ENCODE measurements at regions not wholly inside any gene's neighbourhood (a gene's known extent, or its start where the extent isn't known, plus 50 kb on each side); places are given as distances from the start of the nearest gene placed in this dataset.

DNA sequence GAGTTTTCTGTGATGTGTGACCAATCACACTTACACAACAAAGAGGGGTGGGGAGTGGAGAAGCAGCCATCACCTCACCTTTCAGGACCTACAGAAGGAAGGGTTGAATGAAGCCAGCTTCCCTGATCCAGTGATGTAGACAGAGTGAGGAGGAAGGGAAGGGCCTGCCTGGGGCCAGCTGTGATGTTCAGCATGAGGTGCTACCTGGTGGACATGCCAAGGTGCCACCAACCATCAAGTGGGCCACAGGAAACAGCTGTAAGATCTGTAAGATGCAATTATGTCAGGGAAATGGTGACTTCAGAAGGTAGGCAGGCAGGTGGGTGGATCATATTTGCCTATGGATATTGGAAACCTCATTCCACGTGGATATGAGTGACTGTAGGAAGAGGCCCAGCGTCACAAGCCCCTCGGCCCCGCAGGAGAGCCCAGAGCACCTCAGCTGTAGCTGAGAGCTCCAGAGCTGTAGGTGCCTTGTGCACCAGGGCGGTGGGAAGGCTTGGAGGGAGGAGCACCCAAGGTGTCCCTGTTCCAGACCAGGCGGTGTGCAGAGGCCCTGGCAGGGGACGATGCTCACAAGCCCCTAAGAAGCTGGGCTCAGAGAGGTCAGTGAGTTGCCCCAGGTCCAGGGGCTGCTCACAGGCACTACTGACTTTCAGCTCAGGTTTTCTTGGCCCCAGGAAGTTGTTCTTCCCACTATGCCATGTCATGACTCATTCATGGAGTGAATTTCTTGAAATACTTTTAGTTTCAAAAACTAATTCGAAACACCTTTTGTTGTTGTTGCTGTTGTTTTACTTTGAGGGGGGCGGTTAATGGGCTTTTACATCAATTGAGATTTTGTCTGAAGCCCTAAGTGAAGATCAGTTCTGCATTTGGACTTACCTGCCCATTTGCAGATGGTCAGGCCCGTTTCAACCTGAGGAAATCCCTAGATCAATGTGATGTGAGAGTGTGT is 94.2 kb upstream of the ALDH1A3 start:
- H3K4me1 ChIP-seq (replicated peaks in 1 of 2; ENCODE audit: control insufficient read depth in 2 of 2, insufficient read depth in 2 of 2, low read length in 2 of 2) = no peaks in the 10 kb centered on the region
- H3K4me2 ChIP-seq (ENCODE audit: insufficient read depth, low read length) = no peak overlapping the region
- H3K36me3 ChIP-seq (ENCODE audit: control insufficient read depth, insufficient read depth, low read length) = no peaks in the 10 kb centered on the region
- intact Hi-C loops (cut with micrococcal nuclease) = no loop called here
- ChIA-PET CTCF (ENCODE audit: low intra/inter-chr PET ratio) (no interaction called here), POLR2A (interaction anchor here (0.6 kb wide), 1 partner anchor 19 kb away, joined by 3 read pairs; no protein-coding TSS in a partner anchor)
- WGBS (ENCODE audit: insufficient coverage, low coverage, missing lambda C conversion rate) = under 1% methylated on average over 10 of the region's 10 CpGs
- FAIRE-seq (no peak), ATAC-seq (no peak), DNase-seq (ENCODE audit: extremely low read depth in 1 of 4, low spot score in 3 of 4) (no peak)
- no peak overlapping the region for H3K4me3 ChIP-seq
- in situ Hi-C loops (cut with MboI) = no loop called here
- H2AFZ ChIP-seq (ENCODE audit: low read depth, low read length) = no peak overlapping the region
- no peaks in the 10 kb centered on the region for H4K20me1 ChIP-seq (replicated peaks; ENCODE audit: control insufficient read depth, insufficient read depth, low read length)
- H3K9me3 ChIP-seq (replicated peaks; ENCODE audit: control insufficient read depth, insufficient read depth, low read depth, low read length) = no peaks in the 10 kb centered on the region
- no TSS peak for BruUV-seq (replicated peaks)
- H3K9ac ChIP-seq (ENCODE audit: insufficient read depth in 1 of 2, low read depth in 2 of 2, low read length in 2 of 2) = no peak overlapping the region
- H3K9me1 ChIP-seq (ENCODE audit: control insufficient read depth, insufficient read depth, low read length) = no peaks in the 10 kb centered on the region
- peaks cover 7 to 47% of the 10 kb centered on the region in 2 experiments; a peak in 4 of 5 replicates for H3K27me3 ChIP-seq (ENCODE audit: control insufficient read depth in 2 of 2, insufficient read depth in 2 of 2, low read length in 2 of 2)
- no peak overlapping the region for H3K27ac ChIP-seq (ENCODE audit: extremely low read depth, low read depth, low read length)
- no peaks in the 10 kb centered on the region for H3K79me2 ChIP-seq (ENCODE audit: control insufficient read depth, insufficient read depth, low read length)
- TF ChIP-seq, protein P1, sequence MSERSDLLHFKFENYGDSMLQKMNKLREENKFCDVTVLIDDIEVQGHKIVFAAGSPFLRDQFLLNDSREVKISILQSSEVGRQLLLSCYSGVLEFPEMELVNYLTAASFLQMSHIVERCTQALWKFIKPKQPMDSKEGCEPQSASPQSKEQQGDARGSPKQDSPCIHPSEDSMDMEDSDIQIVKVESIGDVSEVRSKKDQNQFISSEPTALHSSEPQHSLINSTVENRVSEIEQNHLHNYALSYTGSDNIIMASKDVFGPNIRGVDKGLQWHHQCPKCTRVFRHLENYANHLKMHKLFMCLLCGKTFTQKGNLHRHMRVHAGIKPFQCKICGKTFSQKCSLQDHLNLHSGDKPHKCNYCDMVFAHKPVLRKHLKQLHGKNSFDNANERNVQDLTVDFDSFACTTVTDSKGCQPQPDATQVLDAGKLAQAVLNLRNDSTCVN (CRISPR knock-in tag; IDR thresholded peaks at IDR 0.05) = no peak
- TF ChIP-seq MTA1 (IDR thresholded peaks at IDR 0.05; ENCODE audit: borderline replicate concordance) = no peak
- TF ChIP-seq, protein P2, sequence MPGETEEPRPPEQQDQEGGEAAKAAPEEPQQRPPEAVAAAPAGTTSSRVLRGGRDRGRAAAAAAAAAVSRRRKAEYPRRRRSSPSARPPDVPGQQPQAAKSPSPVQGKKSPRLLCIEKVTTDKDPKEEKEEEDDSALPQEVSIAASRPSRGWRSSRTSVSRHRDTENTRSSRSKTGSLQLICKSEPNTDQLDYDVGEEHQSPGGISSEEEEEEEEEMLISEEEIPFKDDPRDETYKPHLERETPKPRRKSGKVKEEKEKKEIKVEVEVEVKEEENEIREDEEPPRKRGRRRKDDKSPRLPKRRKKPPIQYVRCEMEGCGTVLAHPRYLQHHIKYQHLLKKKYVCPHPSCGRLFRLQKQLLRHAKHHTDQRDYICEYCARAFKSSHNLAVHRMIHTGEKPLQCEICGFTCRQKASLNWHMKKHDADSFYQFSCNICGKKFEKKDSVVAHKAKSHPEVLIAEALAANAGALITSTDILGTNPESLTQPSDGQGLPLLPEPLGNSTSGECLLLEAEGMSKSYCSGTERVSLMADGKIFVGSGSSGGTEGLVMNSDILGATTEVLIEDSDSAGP (CRISPR knock-in tag; IDR thresholded peaks at IDR 0.05) = no peak
- no peak for TF ChIP-seq ZNF707 (CRISPR knock-in tag; conservative IDR thresholded peaks at IDR 0.05)
- no peak for TF ChIP-seq IFI16 (CRISPR knock-in tag; IDR thresholded peaks at IDR 0.05)
- TF ChIP-seq ETS1 (conservative IDR thresholded peaks at IDR 0.05; ENCODE audit: control insufficient read depth, low read depth, low read length) = no peak
- TF ChIP-seq, protein P3, sequence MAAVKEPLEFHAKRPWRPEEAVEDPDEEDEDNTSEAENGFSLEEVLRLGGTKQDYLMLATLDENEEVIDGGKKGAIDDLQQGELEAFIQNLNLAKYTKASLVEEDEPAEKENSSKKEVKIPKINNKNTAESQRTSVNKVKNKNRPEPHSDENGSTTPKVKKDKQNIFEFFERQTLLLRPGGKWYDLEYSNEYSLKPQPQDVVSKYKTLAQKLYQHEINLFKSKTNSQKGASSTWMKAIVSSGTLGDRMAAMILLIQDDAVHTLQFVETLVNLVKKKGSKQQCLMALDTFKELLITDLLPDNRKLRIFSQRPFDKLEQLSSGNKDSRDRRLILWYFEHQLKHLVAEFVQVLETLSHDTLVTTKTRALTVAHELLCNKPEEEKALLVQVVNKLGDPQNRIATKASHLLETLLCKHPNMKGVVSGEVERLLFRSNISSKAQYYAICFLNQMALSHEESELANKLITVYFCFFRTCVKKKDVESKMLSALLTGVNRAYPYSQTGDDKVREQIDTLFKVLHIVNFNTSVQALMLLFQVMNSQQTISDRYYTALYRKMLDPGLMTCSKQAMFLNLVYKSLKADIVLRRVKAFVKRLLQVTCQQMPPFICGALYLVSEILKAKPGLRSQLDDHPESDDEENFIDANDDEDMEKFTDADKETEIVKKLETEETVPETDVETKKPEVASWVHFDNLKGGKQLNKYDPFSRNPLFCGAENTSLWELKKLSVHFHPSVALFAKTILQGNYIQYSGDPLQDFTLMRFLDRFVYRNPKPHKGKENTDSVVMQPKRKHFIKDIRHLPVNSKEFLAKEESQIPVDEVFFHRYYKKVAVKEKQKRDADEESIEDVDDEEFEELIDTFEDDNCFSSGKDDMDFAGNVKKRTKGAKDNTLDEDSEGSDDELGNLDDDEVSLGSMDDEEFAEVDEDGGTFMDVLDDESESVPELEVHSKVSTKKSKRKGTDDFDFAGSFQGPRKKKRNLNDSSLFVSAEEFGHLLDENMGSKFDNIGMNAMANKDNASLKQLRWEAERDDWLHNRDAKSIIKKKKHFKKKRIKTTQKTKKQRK (IDR thresholded peaks at IDR 0.05; ENCODE audit: borderline replicate concordance, low read depth, low read length) = no peak
- TF ChIP-seq SUPT5H (IDR thresholded peaks at IDR 0.05) = no peak
- TF ChIP-seq TSC22D4 (tag; IDR thresholded peaks at IDR 0.05) = no peak
- TF ChIP-seq RBM14 (IDR thresholded peaks at IDR 0.05; ENCODE audit: borderline replicate concordance, insufficient read depth, low read depth, low read length) = no peak
- TF ChIP-seq ZNF639 (CRISPR knock-in tag; conservative IDR thresholded peaks at IDR 0.05 in 1 of 2, IDR thresholded peaks at IDR 0.05 in 1 of 2) = no peak

All from K562 (cell line).